ENCODE measurements at regions not wholly inside any gene's neighbourhood (a gene's known extent, or its start where the extent isn't known, plus 50 kb on each side); places are given as distances from the start of the nearest gene placed in this dataset.

- Histone ChIP-seq H3K27me3 (ENCODE audit: control insufficient read depth, insufficient read depth, low read length) (no peaks in the 10 kb centered on the region), H3K36me3 (ENCODE audit: control insufficient read depth, insufficient read depth, low read length) (no peaks in the 10 kb centered on the region), H3K4me3 (ENCODE audit: low read depth, low read length) (no peak overlapping the region)
- DNase-seq (ENCODE audit: low read depth), result no peak
- no peak for TF ChIP-seq CTCF (IDR thresholded peaks at IDR 0.05; ENCODE audit: insufficient read depth, low read length, poor library complexity, severe bottlenecking)
Observed at GRCh38 chr1:208501542-208501941, 257.4 kb upstream of the PLXNA2 start.

- Histone ChIP-seq H3K36me3 (ENCODE audit: control insufficient read depth, insufficient read depth, low read length) (no peaks in the 10 kb centered on the region), H3K4me3 (ENCODE audit: low read depth, low read length) (no peak overlapping the region), H3K27me3 (ENCODE audit: control insufficient read depth, insufficient read depth, low read length) (no peaks in the 10 kb centered on the region)
- TF ChIP-seq CTCF (IDR thresholded peaks at IDR 0.05; ENCODE audit: insufficient read depth, low read length, poor library complexity, severe bottlenecking), result no peak
- DNase-seq (ENCODE audit: low read depth), result no peak
Observed at GRCh38 chr1:208503787-208504186, 259.6 kb upstream of the PLXNA2 start.

GRCh38 chr1:208506812-208507211 is 262.6 kb upstream of the PLXNA2 start:
- Histone ChIP-seq H3K4me3 (ENCODE audit: low read depth, low read length) (no peak overlapping the region), H3K36me3 (ENCODE audit: control insufficient read depth, insufficient read depth, low read length) (no peaks in the 10 kb centered on the region), H3K27me3 (ENCODE audit: control insufficient read depth, insufficient read depth, low read length) (no peaks in the 10 kb centered on the region)
- no peak for DNase-seq (ENCODE audit: low read depth)
- TF ChIP-seq CTCF (IDR thresholded peaks at IDR 0.05; ENCODE audit: insufficient read depth, low read length, poor library complexity, severe bottlenecking), result no peak

- Histone ChIP-seq H3K27me3 (ENCODE audit: control insufficient read depth, insufficient read depth, low read length) (no peaks in the 10 kb centered on the region), H3K36me3 (ENCODE audit: control insufficient read depth, insufficient read depth, low read length) (no peaks in the 10 kb centered on the region), H3K4me3 (ENCODE audit: low read depth, low read length) (no peak overlapping the region)
- DNase-seq (ENCODE audit: low read depth), result no peak
- no peak for TF ChIP-seq CTCF (IDR thresholded peaks at IDR 0.05; ENCODE audit: insufficient read depth, low read length, poor library complexity, severe bottlenecking)
Observed at GRCh38 chr1:208509072-208509471, 264.9 kb upstream of the PLXNA2 start.

GRCh38 chr1:208510192-208510952 is 266.2 kb upstream of the PLXNA2 start:
- Histone ChIP-seq H3K36me3 (ENCODE audit: control insufficient read depth, insufficient read depth, low read length) (no peaks in the 10 kb centered on the region), H3K27me3 (ENCODE audit: control insufficient read depth, insufficient read depth, low read length) (no peaks in the 10 kb centered on the region), H3K4me3 (ENCODE audit: low read depth, low read length) (no peak overlapping the region)
- DNase-seq (ENCODE audit: low read depth), result peak; percentile 52
- no peak for TF ChIP-seq CTCF (IDR thresholded peaks at IDR 0.05; ENCODE audit: insufficient read depth, low read length, poor library complexity, severe bottlenecking)
